IgD-negative memory B cell (primary cell): ENCODE measurements at regions not wholly inside any gene's neighbourhood (a gene's known extent, or its start where the extent isn't known, plus 50 kb on each side); places are given as distances from the start of the nearest gene placed in this dataset.

Experiments used
- H3K27ac Mint-ChIP-seq, 3 donors: one replicate each; pipeline ENCODE4 v1.8.0; 2020 to 2022; ENCODE audit warnings: mild to moderate bottlenecking in 3 of 3, mixed read lengths in 3 of 3, moderate library complexity in 1 of 3
- H3K27me3 Mint-ChIP-seq: one replicate; pipeline ENCODE4 v1.8.0; 2021; ENCODE audit warnings: mixed read lengths
- H3K36me3 Mint-ChIP-seq: one replicate; pipeline ENCODE4 v1.8.0; 2020; ENCODE audit warnings: mild to moderate bottlenecking, mixed read lengths
- H3K4me1 Mint-ChIP-seq, 3 donors: one replicate each; pipeline ENCODE4 v1.8.0; 2020 to 2022; ENCODE audit warnings: mixed read lengths in 3 of 3, mild to moderate bottlenecking in 1 of 3
- H3K4me3 Mint-ChIP-seq, 4 donors: one replicate each; pipeline ENCODE4 v1.8.0; 2020 to 2022; ENCODE audit warnings: mild to moderate bottlenecking in 4 of 4, mixed read lengths in 4 of 4, moderate library complexity in 3 of 4
- H3K9me3 Mint-ChIP-seq, 3 donors: one replicate each; pipeline ENCODE4 v1.8.0; 2020 to 2021; ENCODE audit warnings: mixed read lengths in 3 of 3, mild to moderate bottlenecking in 1 of 3

DNA sequence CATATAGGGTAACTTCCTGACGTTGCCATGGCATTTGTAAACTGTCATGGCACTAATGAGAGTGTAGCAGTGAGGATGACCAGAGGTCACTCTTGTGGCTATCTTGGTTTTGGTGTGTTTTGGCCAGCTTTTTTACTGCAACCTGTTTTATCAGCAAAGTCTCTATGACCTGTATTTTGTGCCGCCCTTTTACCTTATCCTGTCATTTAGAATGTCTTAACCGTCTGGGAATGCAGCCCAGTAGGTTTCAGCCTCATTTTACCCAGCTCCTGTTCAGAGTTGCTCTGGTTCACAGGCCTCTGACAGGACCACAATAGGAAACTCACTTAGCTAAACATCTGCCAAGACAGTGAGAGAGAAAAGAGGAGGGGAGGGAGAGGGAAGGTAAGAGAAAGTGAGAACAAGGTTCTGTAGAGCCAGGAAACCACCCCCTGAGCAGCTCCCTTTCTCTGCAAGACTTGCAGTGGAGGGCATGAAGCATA lies 64.8 kb upstream of the PLEKHG3 start:
- peaks cover 0 to 9% (median 2%) of the 10 kb centered on the region in 3 donors for H3K9me3 Mint-ChIP-seq
- no peak overlapping the region for H3K4me3 Mint-ChIP-seq
- H3K27me3 Mint-ChIP-seq = no peaks in the 10 kb centered on the region
- H3K27ac Mint-ChIP-seq = no peak overlapping the region
- H3K36me3 Mint-ChIP-seq = no peaks in the 10 kb centered on the region
- H3K4me1 Mint-ChIP-seq = peaks cover 0 to 4% (median 4%) of the 10 kb centered on the region in 3 donors

DNA sequence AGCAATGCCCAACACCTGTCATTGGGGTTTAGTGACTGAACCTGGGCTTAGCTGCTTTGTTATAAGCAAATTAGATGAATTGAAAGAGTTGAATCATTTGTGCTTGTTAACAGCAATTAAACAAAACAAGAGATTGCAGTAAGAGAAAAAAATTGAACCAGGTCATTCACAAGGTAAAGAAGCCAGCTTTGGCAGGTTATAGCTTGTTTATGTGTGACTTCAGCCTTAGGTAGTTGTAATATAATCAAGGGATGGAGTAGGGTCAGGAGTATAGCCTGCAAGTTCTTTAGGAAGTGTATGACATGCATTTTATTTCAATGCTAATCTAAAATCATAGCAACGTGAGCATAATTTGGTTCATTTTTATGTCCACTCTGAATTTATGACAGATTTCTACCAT lies 63.4 kb upstream of the PLEKHG3 start:
- Mint-ChIP-seq H3K4me1 (peaks cover 0 to 4% (median 4%) of the 10 kb centered on the region in 3 donors), H3K27ac (peak overlapping the region in 1 of 3 donors; percentile 49), H3K4me3 (no peak overlapping the region), H3K27me3 (no peaks in the 10 kb centered on the region), H3K36me3 (no peaks in the 10 kb centered on the region), H3K9me3 (peaks cover 0 to 9% (median 2%) of the 10 kb centered on the region in 3 donors)

DNA sequence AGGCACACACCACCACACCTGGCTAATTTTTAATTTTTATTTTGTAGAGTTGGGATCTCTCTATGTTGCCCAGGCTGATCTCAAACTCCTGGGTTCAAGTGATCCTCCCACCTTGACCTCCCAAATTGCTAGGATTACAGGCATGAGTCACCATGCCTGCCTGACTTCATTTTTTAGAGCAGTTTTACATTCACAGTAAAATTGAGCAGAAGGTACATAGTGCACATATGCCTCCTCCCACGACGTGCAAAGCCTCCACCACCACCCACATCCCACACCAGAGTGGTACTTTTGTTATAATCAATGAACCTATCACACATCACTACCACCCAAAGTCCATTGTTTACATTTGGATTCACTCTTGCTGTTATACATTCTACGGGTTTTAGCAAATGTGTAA lies 62.5 kb upstream of the PLEKHG3 start:
- Mint-ChIP-seq H3K36me3 (no peaks in the 10 kb centered on the region), H3K4me1 (peaks cover 0 to 3% (median 2%) of the 10 kb centered on the region in 3 donors), H3K27me3 (no peaks in the 10 kb centered on the region), H3K27ac (no peak overlapping the region), H3K9me3 (peaks cover 0 to 9% (median 2%) of the 10 kb centered on the region in 3 donors), H3K4me3 (no peak overlapping the region)

DNA sequence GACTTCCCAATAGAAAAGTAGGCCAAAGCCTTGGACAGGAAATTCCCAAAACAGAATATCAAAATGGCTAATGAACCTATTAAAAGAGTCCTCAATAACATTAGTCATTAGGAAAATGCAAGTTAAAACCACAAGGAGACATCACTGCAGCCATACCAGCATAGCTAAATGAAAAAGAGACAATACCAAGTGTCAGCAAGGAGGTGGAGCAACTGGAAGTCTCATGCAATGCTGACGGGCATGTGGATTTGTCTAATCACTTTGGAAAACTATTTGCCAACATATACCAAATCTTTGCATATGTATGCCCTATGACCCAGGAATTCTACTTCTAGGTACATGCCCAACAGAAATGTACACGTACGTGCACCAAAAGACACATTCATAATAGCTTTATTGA lies 60.5 kb upstream of the PLEKHG3 start:
- Mint-ChIP-seq H3K27me3 (no peaks in the 10 kb centered on the region), H3K27ac (no peak overlapping the region), H3K36me3 (no peaks in the 10 kb centered on the region), H3K9me3 (peaks cover 0 to 9% (median 2%) of the 10 kb centered on the region in 3 donors), H3K4me3 (no peak overlapping the region), H3K4me1 (no peaks in the 10 kb centered on the region)

DNA sequence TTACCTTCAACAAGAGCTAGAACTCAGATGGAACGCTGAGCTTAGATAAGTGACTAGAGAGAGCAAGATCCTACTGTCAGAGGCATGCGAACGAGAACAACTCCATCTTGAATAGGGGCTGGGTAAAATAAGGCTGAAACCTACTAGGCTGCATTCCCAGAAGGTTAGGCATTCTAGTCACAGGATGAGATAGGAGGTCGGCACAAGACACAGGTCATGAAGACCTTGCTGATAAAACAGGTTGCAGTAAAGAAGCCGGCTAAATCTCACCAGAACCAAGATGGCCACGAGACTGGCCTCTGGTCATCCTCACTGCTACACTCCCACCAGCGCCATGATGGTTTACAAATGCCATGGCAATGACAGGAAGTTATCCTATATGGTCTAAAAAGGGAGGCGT lies 59.6 kb upstream of the PLEKHG3 start:
- peaks cover 2% of the 10 kb centered on the region for H3K27me3 Mint-ChIP-seq
- no peaks in the 10 kb centered on the region for H3K36me3 Mint-ChIP-seq
- H3K4me3 Mint-ChIP-seq = no peak overlapping the region
- H3K27ac Mint-ChIP-seq = no peak overlapping the region
- H3K4me1 Mint-ChIP-seq = no peaks in the 10 kb centered on the region
- peaks cover 0 to 9% (median 2%) of the 10 kb centered on the region in 3 donors for H3K9me3 Mint-ChIP-seq

DNA sequence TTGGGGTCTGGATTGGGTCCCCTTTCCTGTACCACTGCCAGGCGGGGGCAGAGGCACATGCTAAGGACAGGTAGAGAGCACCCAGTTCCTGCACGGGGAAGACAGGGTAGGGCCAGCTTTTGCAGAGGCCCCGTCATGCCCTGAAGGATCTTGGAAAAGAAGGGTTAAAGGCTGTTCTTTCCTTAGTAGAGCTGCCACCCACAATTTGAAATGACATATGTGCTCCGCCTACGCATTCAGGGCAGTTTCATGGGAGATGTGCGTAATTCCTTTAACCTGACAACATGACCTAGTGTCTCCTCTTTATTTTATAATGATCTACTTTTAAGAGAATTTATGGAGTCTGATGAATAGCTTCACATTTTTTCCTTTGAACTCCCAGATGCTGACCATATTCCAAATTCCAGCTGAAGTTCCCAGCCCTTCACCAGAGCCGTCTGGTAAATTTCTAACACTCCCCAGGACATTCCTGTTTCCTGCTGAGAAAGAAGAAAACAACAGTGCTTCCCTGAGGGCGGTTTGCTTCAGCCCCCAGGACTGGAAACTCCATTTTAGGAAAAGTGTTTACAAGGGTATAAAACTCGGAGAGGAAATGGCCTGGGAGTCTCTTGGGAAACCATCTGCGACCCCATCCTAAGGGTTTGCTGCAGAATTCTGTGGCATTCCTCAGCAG lies 58.9 kb upstream of the PLEKHG3 start:
- H3K27me3 Mint-ChIP-seq = peaks cover 6% of the 10 kb centered on the region
- no peaks in the 10 kb centered on the region for H3K4me1 Mint-ChIP-seq
- peaks cover 1 to 9% (median 2%) of the 10 kb centered on the region in 3 donors for H3K9me3 Mint-ChIP-seq
- no peak overlapping the region for H3K4me3 Mint-ChIP-seq
- no peaks in the 10 kb centered on the region for H3K36me3 Mint-ChIP-seq
- no peak overlapping the region for H3K27ac Mint-ChIP-seq

DNA sequence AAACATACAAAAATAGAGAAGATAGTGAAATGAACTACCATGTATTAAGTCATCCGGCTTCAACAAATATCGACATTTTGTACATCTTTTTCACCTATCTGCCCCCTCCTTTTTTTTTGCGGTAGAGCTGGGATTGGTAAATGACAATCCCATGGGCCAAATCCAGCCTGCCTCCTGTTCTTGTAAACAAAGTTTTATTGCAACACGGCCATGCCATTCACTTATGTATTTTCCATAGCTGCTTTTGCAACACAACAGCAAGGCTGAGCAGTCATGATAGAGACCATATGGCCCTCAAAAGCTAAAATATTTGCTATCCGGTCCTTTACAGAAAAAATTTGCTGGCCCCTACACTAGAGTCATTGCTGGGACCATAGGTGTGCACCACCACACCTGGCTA lies 58.1 kb upstream of the PLEKHG3 start:
- H3K9me3 Mint-ChIP-seq = peaks cover 1 to 9% (median 2%) of the 10 kb centered on the region in 3 donors
- peaks cover 7% of the 10 kb centered on the region for H3K27me3 Mint-ChIP-seq
- no peak overlapping the region for H3K4me3 Mint-ChIP-seq
- no peaks in the 10 kb centered on the region for H3K4me1 Mint-ChIP-seq
- no peaks in the 10 kb centered on the region for H3K36me3 Mint-ChIP-seq
- H3K27ac Mint-ChIP-seq = no peak overlapping the region

DNA sequence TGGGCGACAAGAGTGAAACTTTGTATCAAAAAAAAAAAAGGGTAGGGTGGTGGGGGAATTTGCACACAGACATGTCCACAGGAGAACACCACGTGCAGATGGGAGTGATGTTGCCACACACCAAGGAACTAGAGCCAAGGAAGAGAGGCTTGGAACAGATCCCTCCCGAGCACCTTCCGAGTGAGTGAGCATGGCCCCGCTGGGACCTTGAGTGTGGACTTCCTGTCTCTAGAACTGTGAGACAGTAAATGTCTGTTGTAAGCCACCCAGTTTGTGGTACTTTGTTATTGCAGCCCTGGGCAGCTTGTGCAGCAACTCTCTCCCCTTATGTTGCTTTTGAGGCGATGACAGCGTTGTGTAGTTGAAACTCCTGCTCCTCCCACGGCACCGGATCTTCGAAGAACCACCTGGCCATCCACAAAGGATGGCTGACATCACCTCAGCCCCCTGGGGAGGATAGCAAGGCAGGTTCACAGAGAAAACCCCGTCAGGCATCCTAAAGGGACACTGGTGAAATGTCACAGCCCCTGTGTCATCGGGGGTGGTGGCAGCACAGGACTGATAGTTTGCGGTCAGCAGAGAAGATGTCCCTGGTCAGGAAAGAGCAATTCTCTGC lies 54.7 kb upstream of the PLEKHG3 start:
- Mint-ChIP-seq H3K4me3 (no peak overlapping the region), H3K27ac (no peak overlapping the region), H3K4me1 (peaks cover 0 to 2% (median 0%) of the 10 kb centered on the region in 3 donors), H3K36me3 (no peaks in the 10 kb centered on the region), H3K9me3 (peaks cover 0 to 1% (median 0%) of the 10 kb centered on the region in 3 donors), H3K27me3 (peaks cover 9% of the 10 kb centered on the region)

DNA sequence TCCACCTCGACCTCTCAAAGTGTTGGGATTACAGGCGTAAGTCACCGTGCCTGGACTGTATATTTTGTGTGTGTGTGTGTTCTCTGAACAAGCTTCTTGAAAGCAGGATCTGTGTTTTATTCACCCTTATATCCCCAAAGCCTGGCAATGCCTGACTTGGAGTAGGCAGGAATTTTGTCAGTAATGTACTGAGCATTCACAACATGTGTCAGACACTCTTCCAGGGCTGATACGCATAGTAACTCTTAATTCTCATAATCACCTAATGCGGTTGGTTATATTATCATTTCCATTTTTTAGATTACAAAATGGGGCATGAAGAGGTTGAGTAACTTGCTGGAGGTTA lies 50.4 kb upstream of the PLEKHG3 start:
- H3K27me3 Mint-ChIP-seq = peaks cover 9% of the 10 kb centered on the region
- no peak overlapping the region for H3K4me3 Mint-ChIP-seq

DNA sequence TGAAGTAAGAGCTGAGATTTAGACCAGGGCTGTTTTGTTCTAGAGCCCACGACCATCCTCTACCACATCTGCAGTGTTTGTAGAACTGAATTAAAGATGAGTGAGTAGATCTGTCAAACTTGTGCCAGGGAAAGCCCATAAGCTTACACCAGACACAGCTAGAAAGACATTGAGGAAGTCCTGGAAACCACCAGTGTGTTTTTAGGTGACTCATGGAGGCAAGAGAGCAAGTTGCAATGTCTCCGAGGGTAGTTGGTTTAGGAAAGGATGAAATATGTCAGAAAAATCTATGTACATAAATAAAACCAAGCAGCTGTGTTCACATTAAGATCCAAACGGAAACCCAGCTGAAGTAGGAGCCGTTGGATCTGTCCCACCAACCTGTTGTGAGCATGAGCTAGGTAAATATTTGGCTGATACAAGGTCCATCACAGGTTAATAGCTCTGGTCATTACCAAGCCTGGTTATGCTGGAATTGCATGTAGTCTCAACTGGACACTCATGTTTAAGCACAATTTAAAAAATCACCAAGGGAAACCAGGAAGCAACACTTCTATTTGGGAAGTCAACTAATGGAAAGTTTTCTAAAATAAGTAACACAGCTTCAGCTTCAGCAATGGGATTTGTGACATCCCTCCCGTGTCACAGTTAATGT lies 49.9 kb upstream of the PLEKHG3 start:
- no peaks in the 10 kb centered on the region for H3K36me3 Mint-ChIP-seq
- peaks cover 7% of the 10 kb centered on the region for H3K27me3 Mint-ChIP-seq
- H3K4me1 Mint-ChIP-seq = peaks cover 5 to 8% (median 5%) of the 10 kb centered on the region in 3 donors
- H3K27ac Mint-ChIP-seq = no peak overlapping the region
- H3K9me3 Mint-ChIP-seq = peaks cover 0 to 1% (median 0%) of the 10 kb centered on the region in 3 donors
- H3K4me3 Mint-ChIP-seq = no peak overlapping the region

More for the DNA sequence above, 50.4 kb upstream of the PLEKHG3 start:
- Mint-ChIP-seq H3K4me1 (peaks cover 2 to 3% (median 3%) of the 10 kb centered on the region in 3 donors), H3K9me3 (peaks cover 0 to 1% (median 0%) of the 10 kb centered on the region in 3 donors), H3K27ac (no peak overlapping the region), H3K36me3 (no peaks in the 10 kb centered on the region)
